H1 (cell line): ENCODE measurements at regions not wholly inside any gene's neighbourhood (a gene's known extent, or its start where the extent isn't known, plus 50 kb on each side); places are given as distances from the start of the nearest gene placed in this dataset.

Experiments
- CTCF ChIA-PET: fragments of 300-600 bp; sonication (Branson Sonifier 250); formaldehyde crosslinking; loops from one replicate; lab custom pipeline; 2021; ENCODE audit not compliant: partially characterized antibody; lab: Charles Lee
- POLR2A ChIA-PET: fragments of 300-600 bp; sonication (Branson Sonifier 250); formaldehyde crosslinking; loops from one replicate; lab custom pipeline; 2021; ENCODE audit warnings: inconsistent platforms; ENCODE audit not compliant: partially characterized antibody; lab: Charles Lee
- DNase-seq, 2 experiments: peaks; one replicate each; pipeline versions ENCODE4 v3.0.0 to v3.0.0-alpha.2; 2010 to 2022; ENCODE audit warnings: low spot score in 2 of 2, low read depth in 1 of 2, mixed read lengths in 1 of 2
- FAIRE-seq: peaks from 2 replicates; lab custom pipeline; 2011; peaks lifted over from hg19 to GRCh38; lab: Jason Lieb, UNC
- H2AFZ ChIP-seq: 2 replicates; pipeline ENCODE4 v1.8.1; 2012; ENCODE audit warnings: low read length, inconsistent platforms
- H2AK5ac ChIP-seq: 2 replicates; pipeline ENCODE4 v1.6.1; 2013; ENCODE audit warnings: low read depth, low read length
- H2BK120ac ChIP-seq: replicated peaks from 2 replicates; pipeline ENCODE3; 2013; ENCODE audit warnings: low read depth, low read length, inconsistent platforms
- H2BK12ac ChIP-seq: 2 replicates; pipeline ENCODE4 v1.6.1; 2013; ENCODE audit warnings: low read depth, low read length
- H2BK15ac ChIP-seq: 2 replicates; pipeline ENCODE4 v1.6.1; 2013; ENCODE audit warnings: low read length
- H2BK20ac ChIP-seq: 2 replicates; pipeline ENCODE4 v1.6.1; 2013; ENCODE audit warnings: low read length
- H2BK5ac ChIP-seq: 2 replicates; pipeline ENCODE4 v1.6.1; 2013; ENCODE audit warnings: low read depth, low read length
- H3K14ac ChIP-seq: 2 replicates; pipeline ENCODE4 v1.6.1; 2013; ENCODE audit warnings: inconsistent platforms; ENCODE audit not compliant: insufficient read length
- H3K18ac ChIP-seq: 2 replicates; pipeline ENCODE4 v1.6.1; 2013; ENCODE audit warnings: low read length; ENCODE audit errors: extremely low read depth
- H3K23ac ChIP-seq: 2 replicates; pipeline ENCODE4 v1.6.1; 2013; ENCODE audit warnings: inconsistent platforms; ENCODE audit not compliant: insufficient read length
- H3K23me2 ChIP-seq: 2 replicates; pipeline ENCODE4 v1.6.1; 2013; ENCODE audit warnings: low read depth, low read length
- H3K27ac ChIP-seq: 2 replicates; pipeline ENCODE4 v1.6.1; 2011; ENCODE audit warnings: low read depth, low read length, inconsistent platforms
- H3K27me3 ChIP-seq, 4 experiments: replicated peaks in 1 of 4; 1 replicate in 1 of 4; 2 replicates in 3 of 4; pipeline versions ENCODE4 v1.6.1 to v1.8.1; 2011 to 2013; ENCODE audit warnings: low read length in 3 of 4, mild to moderate bottlenecking in 3 of 4, inconsistent platforms in 2 of 4, mixed read lengths in 2 of 4, moderate library complexity in 1 of 4; ENCODE audit not compliant: control insufficient read depth in 3 of 4, insufficient read depth in 3 of 4; ENCODE audit errors: extremely low read depth in 1 of 4
- H3K36me3 ChIP-seq, 4 experiments: 2 replicates each; pipeline versions ENCODE4 v1.6.1 to v1.8.1; 2011 to 2013; ENCODE audit warnings: mild to moderate bottlenecking in 4 of 4, low read length in 3 of 4, moderate library complexity in 2 of 4, control low read depth in 1 of 4, inconsistent platforms in 1 of 4; ENCODE audit not compliant: insufficient read depth in 4 of 4, control insufficient read depth in 2 of 4
- H3K4ac ChIP-seq: replicated peaks from 2 replicates; pipeline ENCODE3; 2013; ENCODE audit warnings: low read length, low read depth, mixed read lengths, inconsistent platforms; ENCODE audit not compliant: insufficient read length
- H3K4me1 ChIP-seq, 4 experiments: replicated peaks in 1 of 4; 1 replicate in 1 of 4; 2 replicates in 3 of 4; pipeline versions ENCODE4 v1.6.1 to v1.8.1; 2011 to 2013; ENCODE audit warnings: low read length in 3 of 4, inconsistent platforms in 2 of 4, mixed read lengths in 1 of 4; ENCODE audit not compliant: insufficient read depth in 4 of 4, control insufficient read depth in 3 of 4
- H3K4me2 ChIP-seq, 2 experiments: 2 replicates each; pipeline versions ENCODE4 v1.6.1 to v1.8.1; 2011 to 2013; ENCODE audit warnings: low read depth in 2 of 2, low read length in 2 of 2, control low read depth in 1 of 2, inconsistent platforms in 1 of 2, mild to moderate bottlenecking in 1 of 2; ENCODE audit not compliant: insufficient read depth in 1 of 2
- H3K4me3 ChIP-seq, 4 experiments: fragments of 200-600, 300-600 bp in 1 of 4; sonication (generic), shearing (Covaris generic), sonication (Bioruptor Twin) in 1 of 4; 2 replicates each; pipeline versions ENCODE4 v1.5.1 to v1.8.1; 2011 to 2016; ENCODE audit warnings: low read length in 4 of 4, low read depth in 3 of 4, control low read depth in 2 of 4, inconsistent platforms in 2 of 4, mild to moderate bottlenecking in 2 of 4, mixed read lengths in 1 of 4, moderate library complexity in 1 of 4; ENCODE audit not compliant: insufficient read depth in 2 of 4; ENCODE audit errors: extremely low read depth in 1 of 4
- H3K56ac ChIP-seq: replicated peaks from 2 replicates; pipeline ENCODE3; 2013; ENCODE audit warnings: low read depth, mild to moderate bottlenecking, mixed read lengths, low read length, inconsistent platforms; ENCODE audit not compliant: insufficient read length
- H3K79me1 ChIP-seq: 2 replicates; pipeline ENCODE4 v1.6.1; 2013; ENCODE audit warnings: low read depth, low read length, control low read depth
- H3K79me2 ChIP-seq, 2 experiments: 2 replicates each; pipeline versions ENCODE4 v1.6.1 to v1.8.1; 2012 to 2013; ENCODE audit warnings: low read length in 2 of 2, mild to moderate bottlenecking in 2 of 2, inconsistent platforms in 1 of 2; ENCODE audit not compliant: insufficient read depth in 2 of 2, control insufficient read depth in 1 of 2
- H3K9ac ChIP-seq, 4 experiments: replicated peaks in 1 of 4; 1 replicate in 1 of 4; 2 replicates in 3 of 4; pipeline versions ENCODE4 v1.6.1 to v1.8.1; 2011 to 2013; ENCODE audit warnings: low read depth in 3 of 4, low read length in 3 of 4, control low read depth in 2 of 4, mild to moderate bottlenecking in 2 of 4, moderate library complexity in 2 of 4, inconsistent platforms in 1 of 4; ENCODE audit errors: extremely low read depth in 1 of 4
- H3K9me3 ChIP-seq, 2 experiments: 2 replicates each; pipeline versions ENCODE4 v1.6.1 to v1.8.1; 2012 to 2013; ENCODE audit warnings: mild to moderate bottlenecking in 2 of 2, moderate library complexity in 2 of 2, control low read depth in 1 of 2, inconsistent platforms in 1 of 2, low read depth in 1 of 2, low read length in 1 of 2, mixed read lengths in 1 of 2; ENCODE audit not compliant: insufficient read depth in 2 of 2
- H4K20me1 ChIP-seq, 2 experiments: replicated peaks in 1 of 2; 2 replicates each; pipeline versions ENCODE3 to v1.8.1; 2011 to 2013; ENCODE audit warnings: inconsistent platforms in 2 of 2, low read length in 2 of 2, mild to moderate bottlenecking in 1 of 2; ENCODE audit not compliant: insufficient read depth in 2 of 2, control insufficient read depth in 1 of 2
- H4K5ac ChIP-seq: 2 replicates; pipeline ENCODE4 v1.6.1; 2013; ENCODE audit warnings: low read length, low read depth, mixed read lengths, inconsistent platforms; ENCODE audit not compliant: insufficient read length
- H4K8ac ChIP-seq: 2 replicates; pipeline ENCODE4 v1.8.0; 2013; ENCODE audit warnings: mild to moderate bottlenecking, moderate library complexity, low read length, inconsistent platforms; ENCODE audit not compliant: insufficient read depth; ENCODE audit errors: extremely low read depth
- H4K91ac ChIP-seq: replicated peaks from 2 replicates; pipeline ENCODE3; 2013; ENCODE audit warnings: low read length, mixed read lengths, inconsistent platforms; ENCODE audit not compliant: insufficient read length
- EP300 ChIP-seq, 2 experiments: IDR thresholded peaks; 1 replicate in 1 of 2; 2 replicates in 1 of 2; pipeline ENCODE4 v1.6.1; 2011 to 2012; ENCODE audit warnings: low read depth in 2 of 2, low read length in 2 of 2, mild to moderate bottlenecking in 2 of 2, borderline replicate concordance in 1 of 2, inconsistent platforms in 1 of 2, moderate library complexity in 1 of 2
- RXRA ChIP-seq: IDR thresholded peaks from 2 replicates; pipeline ENCODE4 v1.6.1; 2011; ENCODE audit warnings: low read depth, mild to moderate bottlenecking, low read length, moderate library complexity; ENCODE audit not compliant: insufficient read depth
- SP1 ChIP-seq: IDR thresholded peaks from 2 replicates; pipeline ENCODE4 v1.6.1; 2011; ENCODE audit warnings: low read depth, low read length
- ZNF274 ChIP-seq: IDR thresholded peaks from 2 replicates; pipeline ENCODE4 v1.7.0; 2012; ENCODE audit warnings: low read length, borderline replicate concordance; ENCODE audit errors: extremely low read depth
- WGBS, 2 experiments: shearing (Covaris generic) in 1 of 2; methylation state at CpG; one replicate each; pipeline versions ENCODE4 v1.1.6 to v1.1.7; 2013 to 2015; ENCODE audit warnings: low lambda C conversion rate in 2 of 2, mixed read lengths in 2 of 2, inconsistent platforms in 1 of 2, low coverage in 1 of 2, missing lambda C conversion rate in 1 of 2; ENCODE audit not compliant: insufficient replicate concordance in 2 of 2, insufficient coverage in 1 of 2, insufficient read length in 1 of 2; ENCODE audit errors: extremely low coverage in 1 of 2, missing lambda C conversion rate in 1 of 2; 5-methylcytosine and 5-hydroxymethylcytosine counted together

DNA sequence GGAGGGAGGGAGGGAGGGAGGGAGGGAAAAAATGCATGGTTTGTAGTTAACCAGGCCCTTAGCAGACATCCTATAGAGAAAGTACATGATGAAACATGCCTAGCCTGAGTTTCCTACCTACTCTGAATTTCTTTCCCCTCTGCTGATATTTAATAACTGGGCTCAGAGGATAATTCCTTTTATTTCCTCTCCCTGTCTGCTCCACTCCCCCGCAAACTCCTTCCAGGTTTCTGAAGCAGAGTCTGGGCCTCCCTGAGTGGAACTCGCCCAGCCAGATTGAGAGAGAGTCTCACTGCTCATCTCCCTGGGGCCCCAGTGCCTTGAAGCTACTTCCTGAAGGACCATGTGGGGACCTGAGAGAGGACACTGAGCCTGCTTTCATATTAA lies 111.9 kb upstream of the SLC44A3 start:
- FAIRE-seq (no peak), DNase-seq (no peak)
- POLR2A ChIA-PET = no interaction called here
- 74% methylated on average over 2 of the region's 2 CpGs; no CpG with 5 or more reads in 1 of the 2 experiments for WGBS, 2 experiments
- H2BK20ac ChIP-seq = no peak overlapping the region
- no peaks in the 10 kb centered on the region for H3K23me2 ChIP-seq
- H2AK5ac ChIP-seq = no peak overlapping the region
- H4K5ac ChIP-seq = no peak overlapping the region
- no peaks in the 10 kb centered on the region for H3K79me1 ChIP-seq
- H2BK12ac ChIP-seq = 0 out of 2 replicates have a peak overlapping the region, but pooled peaks have one; percentile 51
- no peaks in the 10 kb centered on the region for H3K36me3 ChIP-seq
- H3K9ac ChIP-seq = no peak overlapping the region
- H3K4me3 ChIP-seq = no peak overlapping the region
- TF ChIP-seq RXRA (no peak), SP1 (no peak), EP300 (IDR thresholded peaks at IDR 0.05; ENCODE audit: borderline replicate concordance in 1 of 2, low read depth in 2 of 2, low read length in 2 of 2) (no peak), ZNF274 (no peak)
- TF ChIP-seq, all 59 proteins: peak for 0
- Histone ChIP-seq H4K20me1 (no peaks in the 10 kb centered on the region), H3K56ac (no peak overlapping the region), H4K91ac (no peak overlapping the region), H2AFZ (no peak overlapping the region), H3K79me2 (no peaks in the 10 kb centered on the region), H2BK120ac (no peak overlapping the region), H2BK15ac (peak overlapping the region; percentile 75; the same call in 1 of the 2 replicates), H3K4ac (no peak overlapping the region), H3K18ac (no peak overlapping the region), H3K27ac (no peak overlapping the region), H3K9me3 (no peaks in the 10 kb centered on the region), H3K14ac (no peak overlapping the region), H3K27me3 (no peaks in the 10 kb centered on the region), H2BK5ac (0 out of 2 replicates have a peak overlapping the region, but pooled peaks have one; percentile 7), H3K23ac (no peak overlapping the region), H4K8ac (no peak overlapping the region; the same call in 1 of the 2 replicates), H3K4me1 (peaks cover 0 to 2% (median 1%) of the 10 kb centered on the region in 4 experiments; a peak in 2 of 7 replicates), H3K4me2 (no peak overlapping the region)
- CTCF ChIA-PET = interaction anchor here (1.1 kb wide), 1 partner anchor 10 kb away, joined by 3 read pairs; no protein-coding TSS in a partner anchor
